MM.1S (cell line): ENCODE measurements at regions not wholly inside any gene's neighbourhood (a gene's known extent, or its start where the extent isn't known, plus 50 kb on each side); places are given as distances from the start of the nearest gene placed in this dataset.

Experiments used
- DNase-seq: peaks from one replicate; pipeline ENCODE4 v3.0.0-alpha.2; 2015
- H2AFZ ChIP-seq: fragments of 300-600 bp; sonication (generic); 2 replicates; pipeline ENCODE4 v1.6.0; 2016; ENCODE audit warnings: antibody characterized with exemption, low read length
- H3F3A ChIP-seq: fragments of 300-600 bp; sonication (generic); 2 replicates; pipeline ENCODE4 v1.6.1; 2016; ENCODE audit warnings: mild to moderate bottlenecking, antibody characterized with exemption, low read length, moderate library complexity, mixed read lengths; ENCODE audit not compliant: insufficient read depth
- H3K27ac ChIP-seq: fragments of 300-600 bp; sonication (generic); 2 replicates; pipeline ENCODE4 v1.5.1; 2016; ENCODE audit warnings: mild to moderate bottlenecking, low read length
- H3K27me3 ChIP-seq: fragments of 300-600 bp; sonication (generic); replicated peaks from 2 replicates; pipeline ENCODE4 v1.6.0; 2016; ENCODE audit warnings: low read length; ENCODE audit not compliant: insufficient read depth
- H3K36me3 ChIP-seq: fragments of 300-600 bp; sonication (generic); replicated peaks from 2 replicates; pipeline ENCODE4 v1.6.1; 2016; ENCODE audit warnings: mild to moderate bottlenecking, low read length, mixed read lengths; ENCODE audit not compliant: insufficient read depth
- H3K4me1 ChIP-seq: fragments of 300-600 bp; sonication (generic); 2 replicates; pipeline ENCODE4 v1.6.1; 2016; ENCODE audit warnings: low read length, mixed read lengths
- H3K4me2 ChIP-seq: fragments of 300-600 bp; sonication (generic); 2 replicates; pipeline ENCODE4 v1.6.0; 2016; ENCODE audit warnings: low read depth, low read length
- H3K4me3 ChIP-seq: fragments of 300-600 bp; sonication (generic); 2 replicates; pipeline ENCODE4 v1.5.1; 2016; ENCODE audit warnings: low read length, mixed read lengths
- H3K79me2 ChIP-seq: fragments of 300-600 bp; sonication (generic); 2 replicates; pipeline ENCODE4 v1.6.1; 2016; ENCODE audit warnings: mixed run types, low read length, mixed read lengths
- H3K9ac ChIP-seq: fragments of 300-600 bp; sonication (generic); 2 replicates; pipeline ENCODE4 v1.6.1; 2016; ENCODE audit warnings: low read length, mixed read lengths
- H3K9me2 ChIP-seq: fragments of 300-600 bp; sonication (generic); replicated peaks from 2 replicates; pipeline ENCODE4 v1.6.1; 2016; ENCODE audit warnings: mild to moderate bottlenecking, low read length, mixed read lengths; ENCODE audit not compliant: insufficient read depth
- H3K9me3 ChIP-seq: fragments of 300-600 bp; sonication (generic); replicated peaks from 2 replicates; pipeline ENCODE4 v1.6.1; 2016; ENCODE audit warnings: mild to moderate bottlenecking, low read length, mixed read lengths; ENCODE audit not compliant: insufficient read depth
- H4K20me1 ChIP-seq: fragments of 300-600 bp; sonication (generic); 2 replicates; pipeline ENCODE4 v1.6.1; 2016; ENCODE audit warnings: mild to moderate bottlenecking, low read length, moderate library complexity, mixed read lengths; ENCODE audit not compliant: insufficient read depth
- EZH2 ChIP-seq: fragments of 300-600 bp; sonication (generic); optimal IDR thresholded peaks from 2 replicates; pipeline ENCODE3; 2017; ENCODE audit warnings: low read depth, mild to moderate bottlenecking, antibody characterized with exemption, low read length, mixed read lengths
- EZH2phosphoT487 ChIP-seq: fragments of 300-600 bp; sonication (generic); IDR thresholded peaks from 2 replicates; pipeline ENCODE4 v1.6.1; 2018; ENCODE audit warnings: antibody characterized with exemption, low read length
- TF ChIP-seq, protein P1 (sequence below): fragments of 300-600 bp; sonication (generic); IDR thresholded peaks from 2 replicates; pipeline ENCODE4 v1.5.1; 2016; ENCODE audit warnings: antibody characterized with exemption, low read length, mixed read lengths

DNA sequence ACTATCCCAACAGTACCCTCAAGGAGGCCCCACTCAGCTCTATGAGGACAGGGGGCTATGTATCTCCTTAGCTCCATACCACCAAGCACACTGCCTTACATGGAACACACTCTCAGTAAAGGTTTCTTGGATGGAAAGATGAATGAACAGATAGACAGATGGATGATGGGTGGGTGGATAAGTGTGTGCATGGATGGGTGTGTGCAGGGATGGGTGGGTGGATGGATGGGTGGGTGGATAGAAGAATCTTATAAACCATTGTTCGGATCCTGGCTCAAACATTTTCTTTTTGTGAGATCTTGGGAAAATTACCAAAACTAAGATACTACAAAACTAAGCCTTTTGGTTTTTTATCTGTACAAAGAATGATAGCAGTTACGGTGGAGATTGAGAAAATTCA is 111.0 kb upstream of the NFIA start:
- H3K9me3 ChIP-seq: no peaks in the 10 kb centered on the region
- no peak overlapping the region for H3K9ac ChIP-seq
- H3K4me3 ChIP-seq: no peak overlapping the region
- no peak overlapping the region for H3K27ac ChIP-seq
- no peaks in the 10 kb centered on the region for H3K4me1 ChIP-seq
- H3F3A ChIP-seq: no peaks in the 10 kb centered on the region
- no peak for TF ChIP-seq EZH2phosphoT487
- no peak for TF ChIP-seq EZH2
- TF ChIP-seq, protein P1, sequence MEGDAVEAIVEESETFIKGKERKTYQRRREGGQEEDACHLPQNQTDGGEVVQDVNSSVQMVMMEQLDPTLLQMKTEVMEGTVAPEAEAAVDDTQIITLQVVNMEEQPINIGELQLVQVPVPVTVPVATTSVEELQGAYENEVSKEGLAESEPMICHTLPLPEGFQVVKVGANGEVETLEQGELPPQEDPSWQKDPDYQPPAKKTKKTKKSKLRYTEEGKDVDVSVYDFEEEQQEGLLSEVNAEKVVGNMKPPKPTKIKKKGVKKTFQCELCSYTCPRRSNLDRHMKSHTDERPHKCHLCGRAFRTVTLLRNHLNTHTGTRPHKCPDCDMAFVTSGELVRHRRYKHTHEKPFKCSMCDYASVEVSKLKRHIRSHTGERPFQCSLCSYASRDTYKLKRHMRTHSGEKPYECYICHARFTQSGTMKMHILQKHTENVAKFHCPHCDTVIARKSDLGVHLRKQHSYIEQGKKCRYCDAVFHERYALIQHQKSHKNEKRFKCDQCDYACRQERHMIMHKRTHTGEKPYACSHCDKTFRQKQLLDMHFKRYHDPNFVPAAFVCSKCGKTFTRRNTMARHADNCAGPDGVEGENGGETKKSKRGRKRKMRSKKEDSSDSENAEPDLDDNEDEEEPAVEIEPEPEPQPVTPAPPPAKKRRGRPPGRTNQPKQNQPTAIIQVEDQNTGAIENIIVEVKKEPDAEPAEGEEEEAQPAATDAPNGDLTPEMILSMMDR: no peak
- H3K27me3 ChIP-seq: no peaks in the 10 kb centered on the region
- no peaks in the 10 kb centered on the region for H3K9me2 ChIP-seq
- H3K79me2 ChIP-seq: no peaks in the 10 kb centered on the region
- no peak overlapping the region for H3K4me2 ChIP-seq
- H4K20me1 ChIP-seq: no peaks in the 10 kb centered on the region
- H3K36me3 ChIP-seq: no peaks in the 10 kb centered on the region
- H2AFZ ChIP-seq: no peak overlapping the region
- DNase-seq: no peak

DNA sequence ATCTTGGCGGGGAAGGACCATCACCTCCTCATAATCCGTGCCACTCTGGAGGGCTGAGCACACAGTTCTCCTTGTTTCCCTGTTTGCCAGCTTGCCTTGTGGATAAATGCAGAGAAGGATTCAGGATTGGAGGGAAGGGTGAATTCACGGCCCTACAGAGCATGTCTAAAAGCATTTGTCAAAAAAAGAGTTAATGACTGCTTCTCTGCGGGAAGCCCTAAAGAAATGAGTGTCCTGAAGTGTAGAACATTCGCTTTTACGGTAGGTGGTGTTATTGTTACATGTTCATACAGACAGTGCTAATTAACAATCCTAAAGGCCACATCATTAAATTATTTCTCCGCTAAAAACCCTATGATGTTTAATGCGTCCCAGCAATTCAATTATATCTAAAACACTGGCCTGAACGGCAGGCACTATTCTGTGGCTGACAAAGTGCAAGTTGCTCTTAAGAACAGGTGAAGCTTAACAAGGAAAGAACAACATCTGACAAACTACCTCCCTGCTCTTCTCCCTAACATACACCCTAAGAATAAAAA is 112.3 kb upstream of the NFIA start:
- Histone ChIP-seq H3K4me2 (no peak overlapping the region), H3K79me2 (no peaks in the 10 kb centered on the region), H3F3A (no peaks in the 10 kb centered on the region), H3K4me1 (no peaks in the 10 kb centered on the region), H3K36me3 (no peaks in the 10 kb centered on the region), H3K9me3 (no peaks in the 10 kb centered on the region), H3K9ac (no peak overlapping the region), H3K27me3 (no peaks in the 10 kb centered on the region), H3K9me2 (no peaks in the 10 kb centered on the region), H3K27ac (no peak overlapping the region), H3K4me3 (no peak overlapping the region), H2AFZ (no peak overlapping the region), H4K20me1 (no peaks in the 10 kb centered on the region)
- DNase-seq: no peak
- TF ChIP-seq EZH2phosphoT487 (no peak), EZH2 (no peak)
- TF ChIP-seq, protein P1: no peak

DNA sequence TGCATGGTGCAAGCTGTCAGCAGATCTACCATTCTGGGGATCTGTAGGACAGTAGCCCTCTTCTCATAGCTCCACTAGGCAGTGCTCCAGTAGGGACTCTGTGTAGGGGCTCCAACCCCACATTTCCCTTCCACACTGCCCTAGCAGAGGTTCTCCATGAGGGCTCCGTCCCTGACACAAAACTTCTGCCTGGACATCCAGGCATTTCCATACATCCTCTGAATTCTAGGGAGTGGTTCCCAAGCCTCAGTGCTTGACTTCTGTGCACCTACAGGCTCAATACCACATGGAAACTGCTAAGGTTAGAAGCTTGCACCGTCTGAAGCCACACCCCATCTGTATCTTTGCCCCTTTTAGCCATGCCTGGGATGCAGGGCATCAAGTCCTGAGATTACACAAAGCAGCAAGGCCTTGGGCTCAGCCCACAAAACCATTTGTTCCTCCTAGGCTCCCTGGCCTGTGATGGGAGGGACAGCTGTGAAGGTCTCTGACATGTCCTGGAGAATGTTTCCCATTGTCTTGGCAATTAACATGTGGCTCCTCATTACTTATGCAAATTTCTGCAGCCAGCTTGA is 117.0 kb upstream of the NFIA start:
- no peak for DNase-seq
- peaks cover 11% of the 10 kb centered on the region for H3K4me1 ChIP-seq
- H3K9me3 ChIP-seq: no peaks in the 10 kb centered on the region
- H3K79me2 ChIP-seq: no peaks in the 10 kb centered on the region
- no peaks in the 10 kb centered on the region for H3K27me3 ChIP-seq
- no peak overlapping the region for H3K27ac ChIP-seq
- no peak overlapping the region for H3K9ac ChIP-seq
- no peaks in the 10 kb centered on the region for H3K36me3 ChIP-seq
- H3K4me2 ChIP-seq: no peak overlapping the region
- H2AFZ ChIP-seq: no peak overlapping the region
- TF ChIP-seq EZH2phosphoT487 (no peak), EZH2 (no peak)
- TF ChIP-seq, protein P1: no peak
- H4K20me1 ChIP-seq: no peaks in the 10 kb centered on the region
- no peak overlapping the region for H3K4me3 ChIP-seq
- peaks cover 10% of the 10 kb centered on the region for H3F3A ChIP-seq
- no peaks in the 10 kb centered on the region for H3K9me2 ChIP-seq
